ENCODE measurements at regions not wholly inside any gene's neighbourhood (a gene's known extent, or its start where the extent isn't known, plus 50 kb on each side); places are given as distances from the start of the nearest gene placed in this dataset.

DNA sequence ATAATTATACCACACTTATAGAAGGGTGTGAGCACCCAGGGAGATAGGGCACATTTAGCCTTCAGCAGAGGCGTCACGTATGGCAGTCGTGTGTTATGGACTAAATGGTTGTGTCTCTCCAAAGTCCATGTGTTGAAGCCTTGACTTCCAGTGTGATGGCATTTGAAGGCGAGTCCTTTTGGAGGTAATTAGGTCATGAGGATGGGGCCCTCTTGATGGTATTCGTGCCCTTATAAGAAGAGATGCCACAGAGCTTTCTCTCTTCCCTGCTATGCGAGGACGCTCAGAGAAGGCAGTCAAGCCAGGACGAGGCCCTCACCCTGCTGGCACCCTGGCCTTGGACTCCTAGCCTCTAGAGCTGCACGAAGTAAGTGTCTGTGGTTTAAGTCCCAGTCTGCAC is 375.0 kb upstream of the C1orf174 start:
- no peak for DNase-seq (ENCODE audit: low spot score)

DNA sequence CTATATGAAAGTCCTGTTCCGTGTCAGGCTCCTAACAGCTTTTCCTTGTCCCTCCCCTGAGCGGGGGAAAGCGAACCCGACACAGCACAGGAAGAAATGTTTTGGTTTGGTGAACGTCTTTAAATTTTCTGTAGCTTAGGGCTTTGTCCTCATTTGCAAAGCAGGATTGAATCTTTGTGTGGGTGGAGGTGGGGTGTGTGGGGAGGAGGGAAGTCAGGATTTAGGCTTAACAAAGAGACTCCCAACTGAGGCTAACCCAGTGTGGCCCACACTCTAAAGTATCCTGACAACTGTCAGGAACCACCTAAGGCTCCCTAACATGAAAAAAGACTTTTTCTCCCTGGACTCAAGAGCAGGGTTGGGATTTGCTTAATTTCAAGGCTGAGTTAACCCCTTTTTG is 376.2 kb upstream of the C1orf174 start:
- DNase-seq (ENCODE audit: low spot score), result no peak

GRCh38 chr1:4277598-4277997 is 376.8 kb upstream of the AJAP1 start:
- no peak for DNase-seq (ENCODE audit: low spot score)

GRCh38 chr1:4284976-4285375 is 369.4 kb upstream of the AJAP1 start:
- no peak for DNase-seq (ENCODE audit: low spot score)

DNA sequence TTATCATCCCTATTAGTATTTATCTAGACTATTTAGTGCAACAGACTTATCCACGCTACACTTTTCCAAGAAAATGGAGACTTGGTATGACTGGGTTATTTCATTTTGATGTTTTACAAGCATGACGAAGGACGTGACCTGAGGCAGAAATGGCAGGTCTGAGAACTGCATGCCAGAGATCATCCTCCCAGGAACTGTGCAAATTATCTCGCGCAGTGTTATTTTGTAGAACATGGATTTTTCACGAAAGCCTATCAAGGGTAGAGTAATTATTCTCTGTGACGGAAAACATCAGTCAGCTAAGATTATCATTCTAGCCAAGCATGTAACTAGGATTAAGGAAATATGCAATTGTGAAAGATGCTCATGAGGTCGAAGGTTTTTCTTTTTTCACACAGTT is 361.5 kb upstream of the AJAP1 start:
- no peak for DNase-seq (ENCODE audit: low spot score)

DNA sequence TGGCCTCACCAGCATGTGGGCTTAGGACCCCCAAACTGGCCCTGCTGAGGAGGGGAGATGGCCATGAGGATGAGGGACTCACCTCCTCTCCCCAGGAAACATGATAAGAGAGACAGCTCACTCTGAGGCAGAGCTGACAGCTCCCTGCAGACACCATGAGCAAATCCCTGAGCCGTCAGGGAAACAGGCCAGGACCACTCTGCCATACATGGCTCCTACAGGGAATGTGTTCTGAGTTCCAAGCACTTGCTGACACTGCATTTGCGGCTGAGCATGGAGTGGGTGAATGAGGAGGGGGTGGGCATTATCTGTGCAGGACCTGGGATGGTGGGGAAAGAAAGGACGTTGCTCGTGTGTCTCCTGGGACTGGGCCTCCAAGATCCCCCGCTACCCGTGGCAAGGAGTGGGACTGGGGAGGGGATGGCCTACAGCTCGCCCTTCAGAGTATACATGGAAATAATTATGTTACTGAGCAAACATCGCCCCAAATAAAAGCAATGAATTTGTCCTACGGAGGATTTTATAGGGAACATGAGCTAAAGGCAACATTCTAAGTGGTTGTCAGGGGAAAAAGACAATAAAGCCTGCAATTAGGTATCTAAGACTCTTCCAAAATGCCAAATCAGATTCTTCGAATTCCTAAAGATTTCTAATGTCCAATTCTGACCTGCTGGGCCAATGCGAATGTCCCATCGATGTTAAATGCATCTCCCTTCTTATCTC is 355.9 kb upstream of the AJAP1 start:
- DNase-seq (ENCODE audit: low spot score), result no peak

DNA sequence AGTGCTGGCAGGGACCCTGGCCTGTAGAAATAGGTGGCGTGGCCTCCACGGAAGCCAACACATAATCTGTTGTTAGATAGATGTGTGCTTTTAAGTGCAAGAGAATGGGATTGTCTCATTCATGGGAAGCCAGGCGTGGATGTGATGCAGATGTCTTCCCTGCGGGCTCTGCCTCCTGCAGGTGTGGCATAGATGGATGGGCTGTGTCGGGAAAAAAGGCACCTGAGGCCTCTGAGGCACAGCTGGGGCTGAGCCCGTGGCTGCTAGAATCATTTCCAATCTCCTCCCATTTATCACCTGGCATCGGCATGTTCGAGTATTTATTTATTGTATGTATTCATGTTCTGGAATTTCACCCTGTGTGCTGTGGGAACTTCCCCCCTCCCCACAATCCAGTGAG is 353.4 kb upstream of the AJAP1 start:
- no peak for DNase-seq (ENCODE audit: low spot score)

DNA sequence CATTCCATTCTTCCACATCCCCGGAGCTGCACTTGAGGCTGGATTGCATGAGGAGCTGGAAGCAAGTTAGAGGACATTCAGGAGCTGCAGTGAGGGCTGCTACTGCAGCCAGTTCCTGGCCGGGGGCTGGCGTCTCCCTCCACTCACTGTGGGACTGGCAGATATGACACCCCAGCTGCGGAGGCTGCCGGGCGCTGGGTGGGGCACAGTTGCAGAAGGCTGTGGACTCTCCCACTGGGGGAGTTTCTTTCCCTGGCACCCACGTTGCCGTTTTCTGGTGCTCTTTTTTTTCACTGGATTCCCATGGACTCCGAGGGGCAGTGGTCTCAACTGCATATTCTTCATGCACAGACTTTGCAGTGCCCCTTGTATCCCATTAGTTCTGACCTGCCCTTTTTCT is 351.1 kb upstream of the AJAP1 start:
- no peak for DNase-seq (ENCODE audit: low spot score)

GRCh38 chr1:4305526-4306301 is 348.7 kb upstream of the AJAP1 start:
- no peak for DNase-seq (ENCODE audit: low spot score)

- no peak for DNase-seq (ENCODE audit: low spot score)
These were observed 347.6 kb upstream of the AJAP1 start for GRCh38 chr1:4306559-4307467.

DNA sequence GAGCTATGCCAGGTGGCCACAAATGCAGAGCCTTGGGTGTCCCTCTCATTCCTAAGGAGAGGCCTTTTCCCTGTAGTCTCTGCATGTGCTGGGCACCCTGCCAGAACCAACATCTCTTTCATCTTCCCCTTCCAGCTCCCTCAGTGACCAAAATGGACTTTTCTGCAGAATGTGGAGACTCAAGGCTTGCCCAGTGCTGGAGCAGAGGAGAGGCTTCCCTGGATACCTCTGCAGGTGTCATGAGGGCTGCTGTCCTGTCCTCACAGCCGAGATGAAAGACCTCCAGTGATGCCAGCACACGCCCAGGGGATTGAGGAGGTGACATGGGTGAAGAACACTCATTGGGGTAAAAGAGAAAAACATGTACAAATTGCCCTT is 347.0 kb upstream of the AJAP1 start:
- DNase-seq (ENCODE audit: low spot score), result no peak

DNA sequence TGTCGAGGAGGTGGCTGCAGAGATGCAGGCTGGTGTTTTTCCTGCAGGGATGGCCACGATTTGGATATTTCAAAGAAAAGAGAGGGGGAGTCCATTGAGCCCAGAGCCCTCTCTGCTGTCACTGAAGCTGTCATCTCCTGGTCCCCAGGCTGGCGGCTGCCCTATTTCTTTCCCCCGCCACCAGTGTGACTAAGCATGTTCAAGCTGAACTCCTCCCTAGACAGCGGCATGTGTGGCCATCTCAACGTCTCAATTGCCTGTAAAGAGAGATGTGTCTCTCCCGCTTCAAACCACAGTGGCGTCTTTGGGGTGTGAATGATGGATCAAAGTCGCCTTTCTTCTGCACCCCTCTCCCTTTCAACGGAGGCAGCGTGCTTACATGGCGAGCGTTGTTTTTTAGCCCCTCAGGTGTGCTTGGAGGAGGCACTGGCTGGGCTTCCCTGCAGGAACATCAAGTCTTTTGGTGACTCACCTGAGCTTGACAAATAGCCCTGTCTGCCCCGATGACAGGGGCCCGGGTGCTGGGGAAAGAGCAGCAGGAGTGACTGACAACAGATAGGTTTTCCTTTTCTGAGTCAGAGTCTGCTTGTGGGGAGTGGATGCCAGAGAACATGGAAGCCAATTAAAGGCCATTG is 346.4 kb upstream of the AJAP1 start:
- DNase-seq (ENCODE audit: low spot score), result no peak

DNA sequence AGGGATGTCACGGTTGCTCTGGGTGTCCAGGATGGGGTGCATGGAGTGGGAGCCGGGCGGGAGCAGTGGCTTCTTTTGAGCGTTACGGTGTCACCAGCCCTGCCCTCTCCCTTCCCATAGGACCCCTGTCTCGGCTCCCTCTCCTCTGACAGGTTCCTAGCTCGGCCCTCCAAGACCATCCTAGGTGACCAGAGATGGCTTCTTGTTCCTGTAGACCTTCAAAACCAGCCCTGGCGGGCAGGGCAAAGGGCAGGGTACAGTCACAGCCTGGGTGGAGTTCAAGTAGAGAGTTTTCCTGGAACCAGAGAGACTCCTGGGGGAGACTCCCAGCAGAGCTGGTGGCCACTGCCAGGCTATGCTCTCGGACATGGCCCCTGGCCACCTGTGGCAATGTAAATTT is 345.6 kb upstream of the AJAP1 start:
- no peak for DNase-seq (ENCODE audit: low spot score)

DNA sequence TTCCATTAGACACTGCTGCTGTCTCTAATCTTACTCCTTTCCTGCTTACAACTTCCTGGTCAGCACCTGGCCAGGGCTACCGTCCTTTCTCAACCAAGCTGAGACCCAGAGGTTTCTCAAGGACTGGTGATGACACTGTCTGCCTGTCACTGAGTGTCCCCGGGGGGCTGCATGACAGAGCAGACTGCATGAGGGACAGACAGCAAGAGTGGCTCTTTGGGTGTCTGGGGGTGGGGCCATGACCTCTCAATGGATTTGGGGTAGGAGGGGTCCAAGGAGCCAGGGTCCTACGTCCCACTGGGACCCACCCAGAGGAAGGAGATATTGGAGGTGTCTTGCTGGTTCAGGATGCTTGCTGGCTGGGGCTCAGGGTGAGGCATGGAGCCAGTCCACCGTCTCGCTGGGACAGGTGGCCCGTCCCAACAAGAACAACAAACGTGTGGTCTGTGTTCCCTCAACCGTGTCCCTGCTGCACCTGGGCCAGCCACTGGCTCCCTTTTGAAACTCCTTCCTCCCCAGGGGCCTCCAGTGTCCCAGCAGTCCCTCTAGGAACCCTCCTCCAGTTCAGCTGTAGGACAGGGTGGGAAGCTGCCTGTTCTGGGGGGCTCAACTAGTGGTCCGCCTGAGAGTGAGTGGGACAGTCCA is 344.6 kb upstream of the AJAP1 start:
- DNase-seq (ENCODE audit: low spot score), result no peak

DNA sequence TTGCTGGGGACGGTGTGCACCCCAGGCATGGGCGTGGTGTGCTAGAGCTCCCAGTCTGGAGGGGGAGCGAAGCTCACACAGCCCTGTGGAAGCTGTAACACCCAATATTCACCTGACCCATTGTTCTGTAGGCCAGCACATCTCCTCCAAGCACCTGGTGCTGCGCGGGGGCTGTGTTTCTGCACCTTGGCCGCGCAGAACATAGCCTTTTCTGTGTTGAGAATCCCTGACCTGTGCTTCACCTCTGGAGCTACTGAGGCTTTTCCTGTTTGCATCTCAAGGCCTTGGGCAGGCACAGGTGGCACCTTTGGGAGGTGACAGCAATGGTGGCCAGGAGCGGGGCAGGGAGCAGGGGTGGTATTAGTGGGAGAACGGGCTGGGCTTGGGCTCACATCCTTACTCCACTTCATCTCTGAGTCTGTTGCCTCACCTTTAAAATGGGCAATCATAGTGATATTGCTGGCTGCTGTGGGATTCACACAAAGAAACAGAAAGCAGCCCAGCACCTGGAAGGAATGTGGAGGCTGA is 343.9 kb upstream of the AJAP1 start:
- DNase-seq (ENCODE audit: low spot score), result no peak

DNA sequence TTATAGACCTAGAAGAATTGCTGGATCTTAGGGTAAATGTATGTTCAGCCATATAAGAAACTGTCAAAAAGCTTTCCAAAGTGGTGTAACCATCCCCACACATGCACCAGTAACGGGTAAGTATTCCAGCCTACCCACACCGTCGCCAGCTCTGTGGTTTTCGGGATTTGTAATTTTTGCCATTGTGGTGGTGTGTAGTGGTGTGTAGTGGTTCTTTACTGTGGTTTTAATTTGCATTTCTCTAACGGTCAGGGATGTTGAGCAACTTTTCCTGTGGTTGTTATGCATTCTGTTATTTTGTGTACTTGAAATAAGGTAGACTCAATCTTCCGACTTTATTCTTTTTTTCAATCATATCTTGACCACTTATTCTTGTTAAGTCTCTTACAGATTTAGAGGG is 342.4 kb upstream of the AJAP1 start:
- DNase-seq (ENCODE audit: low spot score), result no peak

- no peak for DNase-seq (ENCODE audit: low spot score)
These were observed 339.2 kb upstream of the AJAP1 start for GRCh38 chr1:4315202-4315601.

DNA sequence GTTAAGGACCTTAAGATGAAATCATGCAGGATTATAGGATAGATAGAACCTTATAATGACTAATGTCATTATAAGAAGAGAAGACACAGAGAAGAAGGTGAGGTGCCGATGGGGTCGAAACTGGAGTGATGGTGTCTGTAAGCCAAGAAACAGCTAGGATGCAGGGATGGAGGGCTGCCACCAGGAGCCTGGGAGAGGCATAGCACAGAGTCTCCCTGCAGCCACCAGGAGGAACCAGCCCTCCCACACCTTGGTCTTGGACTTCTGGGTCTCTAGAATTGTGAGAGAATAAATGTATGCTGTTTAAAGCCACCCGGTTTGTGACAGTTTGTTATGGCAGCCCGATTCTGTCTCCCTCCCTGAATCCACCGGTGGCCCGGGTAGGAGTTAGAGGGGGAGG is 337.2 kb upstream of the AJAP1 start:
- no peak for DNase-seq (ENCODE audit: low spot score)

- DNase-seq (ENCODE audit: low spot score), result no peak
These were observed 335.7 kb upstream of the AJAP1 start for GRCh38 chr1:4318720-4319119.

- DNase-seq (ENCODE audit: low spot score), result no peak
These were observed 334.9 kb upstream of the AJAP1 start for GRCh38 chr1:4319496-4319895.

- DNase-seq (ENCODE audit: low spot score), result no peak
These were observed 331.5 kb upstream of the AJAP1 start for GRCh38 chr1:4322881-4323280.

- DNase-seq (ENCODE audit: low spot score), result no peak
These were observed 331.1 kb upstream of the AJAP1 start for GRCh38 chr1:4323309-4323708.

Data from CD4-positive, alpha-beta T cell treated with Interleukin-2 at 100 ng/mL for 4 hours (primary cell).